RWPE1 (cell line): ENCODE measurements at regions not wholly inside any gene's neighbourhood (a gene's known extent, or its start where the extent isn't known, plus 50 kb on each side); places are given as distances from the start of the nearest gene placed in this dataset.

Experiments used
- CTCF ChIA-PET: fragments of 350-600 bp; sonication (Branson Sonifier 250); formaldehyde crosslinking; extraction: SDS; loops from one replicate; lab custom pipeline; 2021; lab: Yijun Ruan, JAX
- POLR2A ChIA-PET: fragments of 400-600 bp; formaldehyde crosslinking; extraction: SDS; loops from one replicate; lab custom pipeline; 2020; ENCODE audit warnings: antibody characterized with exemption; ENCODE audit not compliant: low non-redundant PET; lab: Yijun Ruan, JAX
- DNase-seq: peaks from one replicate; pipeline ENCODE4 v3.0.0; 2012; ENCODE audit warnings: low spot score
- H3K27ac ChIP-seq: fragments of 450-650 bp; 2 replicates; pipeline ENCODE4 v1.5.1; 2017
- TF ChIP-seq, protein P1 (sequence below): fragments of 450-650 bp; conservative IDR thresholded peaks from 2 replicates; pipeline ENCODE4 v1.5.1; 2017; ENCODE audit warnings: low read depth, mild to moderate bottlenecking

GRCh38 chr1:173405834-173406233, 71.3 kb upstream of the PRDX6 start:
- H3K27ac ChIP-seq = no peak overlapping the region
- DNase-seq = peak; percentile 72
- POLR2A ChIA-PET = no interaction called here
- TF ChIP-seq, protein P1, sequence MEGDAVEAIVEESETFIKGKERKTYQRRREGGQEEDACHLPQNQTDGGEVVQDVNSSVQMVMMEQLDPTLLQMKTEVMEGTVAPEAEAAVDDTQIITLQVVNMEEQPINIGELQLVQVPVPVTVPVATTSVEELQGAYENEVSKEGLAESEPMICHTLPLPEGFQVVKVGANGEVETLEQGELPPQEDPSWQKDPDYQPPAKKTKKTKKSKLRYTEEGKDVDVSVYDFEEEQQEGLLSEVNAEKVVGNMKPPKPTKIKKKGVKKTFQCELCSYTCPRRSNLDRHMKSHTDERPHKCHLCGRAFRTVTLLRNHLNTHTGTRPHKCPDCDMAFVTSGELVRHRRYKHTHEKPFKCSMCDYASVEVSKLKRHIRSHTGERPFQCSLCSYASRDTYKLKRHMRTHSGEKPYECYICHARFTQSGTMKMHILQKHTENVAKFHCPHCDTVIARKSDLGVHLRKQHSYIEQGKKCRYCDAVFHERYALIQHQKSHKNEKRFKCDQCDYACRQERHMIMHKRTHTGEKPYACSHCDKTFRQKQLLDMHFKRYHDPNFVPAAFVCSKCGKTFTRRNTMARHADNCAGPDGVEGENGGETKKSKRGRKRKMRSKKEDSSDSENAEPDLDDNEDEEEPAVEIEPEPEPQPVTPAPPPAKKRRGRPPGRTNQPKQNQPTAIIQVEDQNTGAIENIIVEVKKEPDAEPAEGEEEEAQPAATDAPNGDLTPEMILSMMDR = no peak
- CTCF ChIA-PET = interaction anchor here (0.6 kb wide), 1 partner anchor 14 kb away, joined by 3 read pairs; no protein-coding TSS in a partner anchor

GRCh38 chr1:173406783-173407230, 70.3 kb upstream of the PRDX6 start:
- ChIA-PET CTCF (interaction anchor here (0.7 kb wide), 1 partner anchor 9 kb away, joined by 4 read pairs; no protein-coding TSS in a partner anchor), POLR2A (no interaction called here)
- H3K27ac ChIP-seq = peak overlapping the region; percentile 20; the same call in 1 of the 2 replicates
- TF ChIP-seq, protein P1 = no peak
- no peak for DNase-seq

DNA sequence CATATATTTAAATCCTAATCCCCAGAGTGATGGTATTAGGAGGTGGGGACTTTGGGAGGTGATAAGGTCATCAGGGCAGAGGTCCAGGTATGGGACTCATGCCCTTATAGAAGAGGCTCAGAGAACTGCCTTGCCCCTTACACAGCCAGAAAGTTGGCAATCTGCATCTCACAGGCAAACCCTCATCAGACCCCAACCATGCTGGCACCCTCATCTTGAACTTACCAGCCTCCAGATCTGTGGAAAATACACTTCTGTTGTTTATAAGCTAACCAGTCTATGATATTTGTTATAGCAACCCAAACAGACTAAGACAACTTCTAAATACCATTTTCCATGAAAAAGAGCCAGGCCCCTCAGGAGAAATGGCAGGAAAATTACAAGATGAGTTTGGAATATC, 69.3 kb upstream of the PRDX6 start:
- no peak for DNase-seq
- H3K27ac ChIP-seq = no peak overlapping the region
- POLR2A ChIA-PET = no interaction called here
- TF ChIP-seq, protein P1 = no peak
- CTCF ChIA-PET = interaction anchor here (0.6 kb wide), 2 partner anchors 326 to 611 kb away, joined by 3 to 6 read pairs; no protein-coding TSS in a partner anchor

DNA sequence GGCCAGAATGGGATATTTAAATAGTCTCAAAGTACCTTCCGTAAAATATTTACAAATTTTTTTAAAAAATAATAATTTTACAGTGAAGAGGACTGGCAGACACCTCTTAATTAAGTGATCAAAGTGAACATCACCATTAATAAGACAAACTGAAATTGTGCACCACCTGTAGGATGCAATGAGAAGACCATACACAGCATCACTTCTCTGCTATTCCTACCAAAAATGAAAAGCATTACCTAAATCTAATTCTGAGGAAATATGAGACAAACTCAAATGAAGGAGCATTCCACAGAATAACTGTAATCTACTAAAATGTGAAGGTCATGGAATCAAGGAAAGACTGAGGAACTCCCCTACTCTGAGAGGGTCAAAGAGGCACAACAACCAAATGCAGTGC, 68.2 kb upstream of the PRDX6 start:
- ChIA-PET CTCF (interaction anchor here (0.6 to 0.7 kb wide), 3 partner anchors 131 to 850 kb away, joined by 3 to 4 read pairs (median 4); no protein-coding TSS in a partner anchor), POLR2A (no interaction called here)
- DNase-seq = no peak
- TF ChIP-seq, protein P1 = no peak
- no peak overlapping the region for H3K27ac ChIP-seq

DNA sequence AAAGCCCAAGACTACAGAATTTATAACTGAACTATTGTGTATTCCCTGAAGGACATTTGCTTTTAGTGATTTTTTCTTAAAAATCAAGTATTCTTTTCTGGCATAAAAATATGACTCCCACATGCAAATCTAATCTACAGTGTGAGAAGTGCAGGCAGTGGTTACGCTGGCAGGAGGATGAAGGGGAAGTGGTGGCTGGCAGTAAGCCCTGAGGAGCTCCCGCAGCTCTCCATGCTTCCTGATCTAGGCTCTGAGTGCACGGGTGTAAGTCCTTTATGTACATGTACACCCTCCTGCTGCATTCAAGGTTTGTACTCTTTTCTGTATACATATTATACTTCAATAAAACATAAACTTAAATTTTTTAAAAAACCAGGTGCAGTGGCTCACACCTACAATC, 67.5 kb upstream of the PRDX6 start:
- POLR2A ChIA-PET = no interaction called here
- TF ChIP-seq, protein P1 = no peak
- no peak for DNase-seq

DNA sequence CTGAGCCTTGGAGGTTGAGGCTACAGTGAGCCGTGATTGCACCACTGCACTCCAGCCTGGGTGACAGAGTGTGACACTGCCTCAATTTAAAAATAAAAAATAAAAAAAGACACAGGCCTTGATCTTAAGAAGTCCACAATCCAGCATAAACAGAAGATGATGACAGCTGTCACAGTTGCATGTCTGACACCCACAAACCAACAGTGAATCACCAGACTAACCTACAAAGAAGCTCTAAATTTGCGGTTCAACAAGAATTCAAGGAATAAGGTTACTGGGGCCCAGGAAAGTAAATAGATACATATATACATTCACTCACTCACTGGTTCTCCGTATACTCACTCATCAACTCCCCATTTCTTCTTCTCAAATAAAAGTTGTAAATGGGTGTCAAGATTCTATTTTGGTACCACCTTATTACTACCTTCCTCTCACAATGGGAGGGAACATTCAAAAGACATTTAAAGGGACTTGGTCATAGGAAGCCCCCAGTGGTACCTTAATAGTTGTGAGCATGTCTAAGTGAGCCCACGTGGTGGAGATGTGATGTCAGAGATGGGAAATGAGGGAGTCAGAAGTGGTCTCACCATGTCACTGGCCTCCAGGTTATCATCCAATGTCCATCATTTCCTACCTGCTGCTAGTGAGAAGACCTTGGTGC, 66.9 kb upstream of the PRDX6 start:
- ChIA-PET POLR2A (no interaction called here), CTCF (interaction anchor here (0.6 kb wide), 1 partner anchor 1408 kb away, joined by 3 read pairs; no protein-coding TSS in a partner anchor)
- no peak for DNase-seq
- H3K27ac ChIP-seq = no peak overlapping the region
- TF ChIP-seq, protein P1 = no peak

More for the DNA sequence above, 67.5 kb upstream of the PRDX6 start:
- no peak overlapping the region for H3K27ac ChIP-seq
- CTCF ChIA-PET = interaction anchor here (0.6 kb wide), 2 partner anchors 607 to 851 kb away, joined by 4 read pairs; no protein-coding TSS in a partner anchor
